ENCODE measurements at regions not wholly inside any gene's neighbourhood (a gene's known extent, or its start where the extent isn't known, plus 50 kb on each side); places are given as distances from the start of the nearest gene placed in this dataset.

- Histone ChIP-seq H3K27ac (no peak overlapping the region), H3K9ac (no peak overlapping the region), H3K9me3 (ENCODE audit: low read depth) (no peaks in the 10 kb centered on the region), H3K4me2 (ENCODE audit: unreplicated experiment) (no peak overlapping the region), H3K4me3 (no peak overlapping the region), H3K4me1 (ENCODE audit: insufficient read depth) (no peaks in the 10 kb centered on the region), H2AFZ (no peak overlapping the region), H3K9me2 (ENCODE audit: insufficient read depth) (no peaks in the 10 kb centered on the region), H4K20me1 (ENCODE audit: insufficient read depth) (no peaks in the 10 kb centered on the region), H3F3A (ENCODE audit: insufficient read depth) (no peaks in the 10 kb centered on the region), H3K79me2 (ENCODE audit: insufficient read depth) (no peaks in the 10 kb centered on the region), H3K36me3 (ENCODE audit: low read depth) (no peaks in the 10 kb centered on the region), H3K27me3 (replicated peaks; ENCODE audit: insufficient read depth) (no peaks in the 10 kb centered on the region)
- DNase-seq: no peak
- TF ChIP-seq EZH2phosphoT487 (IDR thresholded peaks at IDR 0.05; ENCODE audit: insufficient read depth, low read depth) (no peak), EZH2 (IDR thresholded peaks at IDR 0.05; ENCODE audit: insufficient read depth, poor library complexity, severe bottlenecking) (no peak)
- in situ Hi-C loops (cut with MboI): no loop called here
- WGBS, 2 experiments (ENCODE audit: low coverage in 1 of 2, low lambda C conversion rate in 2 of 2, missing lambda C conversion rate in 2 of 2): 7 to 11% methylated on average over 2 of the region's 2 CpGs
Measured at GRCh38 chr4:35399912-35400311, 844.4 kb downstream of the ARAP2 start.

- H3K36me3 ChIP-seq (ENCODE audit: low read depth): no peaks in the 10 kb centered on the region
- DNase-seq: no peak
- H3K27ac ChIP-seq: no peak overlapping the region
- no peaks in the 10 kb centered on the region for H3K79me2 ChIP-seq (ENCODE audit: insufficient read depth)
- WGBS, 2 experiments (ENCODE audit: low coverage in 1 of 2, low lambda C conversion rate in 2 of 2, missing lambda C conversion rate in 2 of 2): 41 to 48% methylated on average over 1 of the region's 1 CpG
- no peak for TF ChIP-seq EZH2 (IDR thresholded peaks at IDR 0.05; ENCODE audit: insufficient read depth, poor library complexity, severe bottlenecking)
- TF ChIP-seq EZH2phosphoT487 (IDR thresholded peaks at IDR 0.05; ENCODE audit: insufficient read depth, low read depth): no peak
- H3K9me3 ChIP-seq (ENCODE audit: low read depth): no peaks in the 10 kb centered on the region
- H3K4me1 ChIP-seq (ENCODE audit: insufficient read depth): no peaks in the 10 kb centered on the region
- H3K27me3 ChIP-seq (replicated peaks; ENCODE audit: insufficient read depth): no peaks in the 10 kb centered on the region
- H3K9me2 ChIP-seq (ENCODE audit: insufficient read depth): no peaks in the 10 kb centered on the region
- H3K4me2 ChIP-seq (ENCODE audit: unreplicated experiment): no peak overlapping the region
- H4K20me1 ChIP-seq (ENCODE audit: insufficient read depth): no peaks in the 10 kb centered on the region
- H2AFZ ChIP-seq: no peak overlapping the region
- no peaks in the 10 kb centered on the region for H3F3A ChIP-seq (ENCODE audit: insufficient read depth)
- H3K4me3 ChIP-seq: no peak overlapping the region
- in situ Hi-C loops (cut with MboI): no loop called here
- H3K9ac ChIP-seq: no peak overlapping the region
Measured at GRCh38 chr4:35423104-35423503, 821.2 kb downstream of the ARAP2 start.

- Histone ChIP-seq H3K9me2 (ENCODE audit: insufficient read depth) (no peaks in the 10 kb centered on the region), H3K4me1 (ENCODE audit: insufficient read depth) (no peaks in the 10 kb centered on the region), H4K20me1 (ENCODE audit: insufficient read depth) (no peaks in the 10 kb centered on the region), H3K27me3 (replicated peaks; ENCODE audit: insufficient read depth) (no peaks in the 10 kb centered on the region), H3K27ac (no peak overlapping the region), H3K9me3 (ENCODE audit: low read depth) (peaks cover 5% of the 10 kb centered on the region), H3K9ac (no peak overlapping the region), H3F3A (ENCODE audit: insufficient read depth) (no peaks in the 10 kb centered on the region), H3K79me2 (ENCODE audit: insufficient read depth) (no peaks in the 10 kb centered on the region), H3K36me3 (ENCODE audit: low read depth) (no peaks in the 10 kb centered on the region), H3K4me2 (ENCODE audit: unreplicated experiment) (no peak overlapping the region), H2AFZ (no peak overlapping the region), H3K4me3 (no peak overlapping the region)
- DNase-seq: no peak
- in situ Hi-C loops (cut with MboI): no loop called here
- TF ChIP-seq EZH2 (IDR thresholded peaks at IDR 0.05; ENCODE audit: insufficient read depth, poor library complexity, severe bottlenecking) (no peak), EZH2phosphoT487 (IDR thresholded peaks at IDR 0.05; ENCODE audit: insufficient read depth, low read depth) (no peak)
Measured at GRCh38 chr4:35447474-35447873, 796.8 kb downstream of the ARAP2 start.

GRCh38 chr4:35459045-35459444 lies 785.3 kb downstream of the ARAP2 start:
- H3K27ac ChIP-seq: no peak overlapping the region
- TF ChIP-seq EZH2phosphoT487 (IDR thresholded peaks at IDR 0.05; ENCODE audit: insufficient read depth, low read depth): no peak
- no peak for TF ChIP-seq EZH2 (IDR thresholded peaks at IDR 0.05; ENCODE audit: insufficient read depth, poor library complexity, severe bottlenecking)
- in situ Hi-C loops (cut with MboI): no loop called here

GRCh38 chr4:35461931-35462659 lies 782.2 kb downstream of the ARAP2 start:
- no peaks in the 10 kb centered on the region for H3F3A ChIP-seq (ENCODE audit: insufficient read depth)
- DNase-seq: no peak
- no peak overlapping the region for H2AFZ ChIP-seq
- WGBS, 2 experiments (ENCODE audit: low coverage in 1 of 2, low lambda C conversion rate in 2 of 2, missing lambda C conversion rate in 2 of 2): 4 to 5% methylated on average over 5 of the region's 5 CpGs
- H4K20me1 ChIP-seq (ENCODE audit: insufficient read depth): no peaks in the 10 kb centered on the region
- no peaks in the 10 kb centered on the region for H3K79me2 ChIP-seq (ENCODE audit: insufficient read depth)
- H3K9me3 ChIP-seq (ENCODE audit: low read depth): peaks cover 5% of the 10 kb centered on the region
- in situ Hi-C loops (cut with MboI): no loop called here
- H3K36me3 ChIP-seq (ENCODE audit: low read depth): no peaks in the 10 kb centered on the region
- no peak for TF ChIP-seq EZH2phosphoT487 (IDR thresholded peaks at IDR 0.05; ENCODE audit: insufficient read depth, low read depth)
- TF ChIP-seq EZH2 (IDR thresholded peaks at IDR 0.05; ENCODE audit: insufficient read depth, poor library complexity, severe bottlenecking): no peak
- no peaks in the 10 kb centered on the region for H3K9me2 ChIP-seq (ENCODE audit: insufficient read depth)
- H3K4me2 ChIP-seq (ENCODE audit: unreplicated experiment): no peak overlapping the region
- no peak overlapping the region for H3K4me3 ChIP-seq
- H3K4me1 ChIP-seq (ENCODE audit: insufficient read depth): no peaks in the 10 kb centered on the region
- no peaks in the 10 kb centered on the region for H3K27me3 ChIP-seq (replicated peaks; ENCODE audit: insufficient read depth)
- H3K9ac ChIP-seq: no peak overlapping the region
- no peak overlapping the region for H3K27ac ChIP-seq

More at GRCh38 chr4:35459045-35459444, 785.3 kb downstream of the ARAP2 start:
- Histone ChIP-seq H3K79me2 (ENCODE audit: insufficient read depth) (no peaks in the 10 kb centered on the region), H3K9me2 (ENCODE audit: insufficient read depth) (no peaks in the 10 kb centered on the region), H3K36me3 (ENCODE audit: low read depth) (no peaks in the 10 kb centered on the region), H3K4me3 (no peak overlapping the region), H2AFZ (no peak overlapping the region), H3F3A (ENCODE audit: insufficient read depth) (no peaks in the 10 kb centered on the region), H3K4me1 (ENCODE audit: insufficient read depth) (no peaks in the 10 kb centered on the region), H3K27me3 (replicated peaks; ENCODE audit: insufficient read depth) (no peaks in the 10 kb centered on the region), H3K9ac (no peak overlapping the region), H3K9me3 (ENCODE audit: low read depth) (no peaks in the 10 kb centered on the region), H4K20me1 (ENCODE audit: insufficient read depth) (no peaks in the 10 kb centered on the region), H3K4me2 (ENCODE audit: unreplicated experiment) (no peak overlapping the region)
- DNase-seq: no peak
